H1 (cell line): ENCODE measurements at regions not wholly inside any gene's neighbourhood (a gene's known extent, or its start where the extent isn't known, plus 50 kb on each side); places are given as distances from the start of the nearest gene placed in this dataset.

Experiments used
- CTCF ChIA-PET: fragments of 300-600 bp; sonication (Branson Sonifier 250); formaldehyde crosslinking; loops from one replicate; lab custom pipeline; 2021; ENCODE audit not compliant: partially characterized antibody; lab: Charles Lee
- POLR2A ChIA-PET: fragments of 300-600 bp; sonication (Branson Sonifier 250); formaldehyde crosslinking; loops from one replicate; lab custom pipeline; 2021; ENCODE audit warnings: inconsistent platforms; ENCODE audit not compliant: partially characterized antibody; lab: Charles Lee
- DNase-seq, 2 experiments: peaks; one replicate each; pipeline versions ENCODE4 v3.0.0 to v3.0.0-alpha.2; 2010 to 2022; ENCODE audit warnings: low spot score in 2 of 2, low read depth in 1 of 2, mixed read lengths in 1 of 2
- FAIRE-seq: peaks from 2 replicates; lab custom pipeline; 2011; peaks lifted over from hg19 to GRCh38; lab: Jason Lieb, UNC
- H2AFZ ChIP-seq: 2 replicates; pipeline ENCODE4 v1.8.1; 2012; ENCODE audit warnings: low read length, inconsistent platforms
- H2AK5ac ChIP-seq: 2 replicates; pipeline ENCODE4 v1.6.1; 2013; ENCODE audit warnings: low read depth, low read length
- H2BK120ac ChIP-seq: replicated peaks from 2 replicates; pipeline ENCODE3; 2013; ENCODE audit warnings: low read depth, low read length, inconsistent platforms
- H2BK12ac ChIP-seq: 2 replicates; pipeline ENCODE4 v1.6.1; 2013; ENCODE audit warnings: low read depth, low read length
- H2BK15ac ChIP-seq: 2 replicates; pipeline ENCODE4 v1.6.1; 2013; ENCODE audit warnings: low read length
- H2BK20ac ChIP-seq: 2 replicates; pipeline ENCODE4 v1.6.1; 2013; ENCODE audit warnings: low read length
- H2BK5ac ChIP-seq: 2 replicates; pipeline ENCODE4 v1.6.1; 2013; ENCODE audit warnings: low read depth, low read length
- H3K14ac ChIP-seq: 2 replicates; pipeline ENCODE4 v1.6.1; 2013; ENCODE audit warnings: inconsistent platforms; ENCODE audit not compliant: insufficient read length
- H3K18ac ChIP-seq: 2 replicates; pipeline ENCODE4 v1.6.1; 2013; ENCODE audit warnings: low read length; ENCODE audit errors: extremely low read depth
- H3K23ac ChIP-seq: 2 replicates; pipeline ENCODE4 v1.6.1; 2013; ENCODE audit warnings: inconsistent platforms; ENCODE audit not compliant: insufficient read length
- H3K23me2 ChIP-seq: 2 replicates; pipeline ENCODE4 v1.6.1; 2013; ENCODE audit warnings: low read depth, low read length
- H3K27ac ChIP-seq: 2 replicates; pipeline ENCODE4 v1.6.1; 2011; ENCODE audit warnings: low read depth, low read length, inconsistent platforms
- H3K27me3 ChIP-seq, 4 experiments: replicated peaks in 1 of 4; 1 replicate in 1 of 4; 2 replicates in 3 of 4; pipeline versions ENCODE4 v1.6.1 to v1.8.1; 2011 to 2013; ENCODE audit warnings: low read length in 3 of 4, mild to moderate bottlenecking in 3 of 4, inconsistent platforms in 2 of 4, mixed read lengths in 2 of 4, moderate library complexity in 1 of 4; ENCODE audit not compliant: control insufficient read depth in 3 of 4, insufficient read depth in 3 of 4; ENCODE audit errors: extremely low read depth in 1 of 4
- H3K36me3 ChIP-seq, 4 experiments: 2 replicates each; pipeline versions ENCODE4 v1.6.1 to v1.8.1; 2011 to 2013; ENCODE audit warnings: mild to moderate bottlenecking in 4 of 4, low read length in 3 of 4, moderate library complexity in 2 of 4, control low read depth in 1 of 4, inconsistent platforms in 1 of 4; ENCODE audit not compliant: insufficient read depth in 4 of 4, control insufficient read depth in 2 of 4
- H3K4ac ChIP-seq: replicated peaks from 2 replicates; pipeline ENCODE3; 2013; ENCODE audit warnings: low read length, low read depth, mixed read lengths, inconsistent platforms; ENCODE audit not compliant: insufficient read length
- H3K4me1 ChIP-seq, 4 experiments: replicated peaks in 1 of 4; 1 replicate in 1 of 4; 2 replicates in 3 of 4; pipeline versions ENCODE4 v1.6.1 to v1.8.1; 2011 to 2013; ENCODE audit warnings: low read length in 3 of 4, inconsistent platforms in 2 of 4, mixed read lengths in 1 of 4; ENCODE audit not compliant: insufficient read depth in 4 of 4, control insufficient read depth in 3 of 4
- H3K4me2 ChIP-seq, 2 experiments: 2 replicates each; pipeline versions ENCODE4 v1.6.1 to v1.8.1; 2011 to 2013; ENCODE audit warnings: low read depth in 2 of 2, low read length in 2 of 2, control low read depth in 1 of 2, inconsistent platforms in 1 of 2, mild to moderate bottlenecking in 1 of 2; ENCODE audit not compliant: insufficient read depth in 1 of 2
- H3K4me3 ChIP-seq, 4 experiments: fragments of 200-600, 300-600 bp in 1 of 4; sonication (generic), shearing (Covaris generic), sonication (Bioruptor Twin) in 1 of 4; 2 replicates each; pipeline versions ENCODE4 v1.5.1 to v1.8.1; 2011 to 2016; ENCODE audit warnings: low read length in 4 of 4, low read depth in 3 of 4, control low read depth in 2 of 4, inconsistent platforms in 2 of 4, mild to moderate bottlenecking in 2 of 4, mixed read lengths in 1 of 4, moderate library complexity in 1 of 4; ENCODE audit not compliant: insufficient read depth in 2 of 4; ENCODE audit errors: extremely low read depth in 1 of 4
- H3K56ac ChIP-seq: replicated peaks from 2 replicates; pipeline ENCODE3; 2013; ENCODE audit warnings: low read depth, mild to moderate bottlenecking, mixed read lengths, low read length, inconsistent platforms; ENCODE audit not compliant: insufficient read length
- H3K79me1 ChIP-seq: 2 replicates; pipeline ENCODE4 v1.6.1; 2013; ENCODE audit warnings: low read depth, low read length, control low read depth
- H3K79me2 ChIP-seq, 2 experiments: 2 replicates each; pipeline versions ENCODE4 v1.6.1 to v1.8.1; 2012 to 2013; ENCODE audit warnings: low read length in 2 of 2, mild to moderate bottlenecking in 2 of 2, inconsistent platforms in 1 of 2; ENCODE audit not compliant: insufficient read depth in 2 of 2, control insufficient read depth in 1 of 2
- H3K9ac ChIP-seq, 4 experiments: replicated peaks in 1 of 4; 1 replicate in 1 of 4; 2 replicates in 3 of 4; pipeline versions ENCODE4 v1.6.1 to v1.8.1; 2011 to 2013; ENCODE audit warnings: low read depth in 3 of 4, low read length in 3 of 4, control low read depth in 2 of 4, mild to moderate bottlenecking in 2 of 4, moderate library complexity in 2 of 4, inconsistent platforms in 1 of 4; ENCODE audit errors: extremely low read depth in 1 of 4
- H3K9me3 ChIP-seq, 2 experiments: 2 replicates each; pipeline versions ENCODE4 v1.6.1 to v1.8.1; 2012 to 2013; ENCODE audit warnings: mild to moderate bottlenecking in 2 of 2, moderate library complexity in 2 of 2, control low read depth in 1 of 2, inconsistent platforms in 1 of 2, low read depth in 1 of 2, low read length in 1 of 2, mixed read lengths in 1 of 2; ENCODE audit not compliant: insufficient read depth in 2 of 2
- H4K20me1 ChIP-seq, 2 experiments: replicated peaks in 1 of 2; 2 replicates each; pipeline versions ENCODE3 to v1.8.1; 2011 to 2013; ENCODE audit warnings: inconsistent platforms in 2 of 2, low read length in 2 of 2, mild to moderate bottlenecking in 1 of 2; ENCODE audit not compliant: insufficient read depth in 2 of 2, control insufficient read depth in 1 of 2
- H4K5ac ChIP-seq: 2 replicates; pipeline ENCODE4 v1.6.1; 2013; ENCODE audit warnings: low read length, low read depth, mixed read lengths, inconsistent platforms; ENCODE audit not compliant: insufficient read length
- H4K8ac ChIP-seq: 2 replicates; pipeline ENCODE4 v1.8.0; 2013; ENCODE audit warnings: mild to moderate bottlenecking, moderate library complexity, low read length, inconsistent platforms; ENCODE audit not compliant: insufficient read depth; ENCODE audit errors: extremely low read depth
- H4K91ac ChIP-seq: replicated peaks from 2 replicates; pipeline ENCODE3; 2013; ENCODE audit warnings: low read length, mixed read lengths, inconsistent platforms; ENCODE audit not compliant: insufficient read length
- ASH2L ChIP-seq: fragments of 200-600, 300-600 bp; sonication (generic); IDR thresholded peaks from one replicate; pipeline ENCODE4 v1.7.1; 2017; ENCODE audit warnings: low read length
- CHD1 ChIP-seq: IDR thresholded peaks from 2 replicates; pipeline ENCODE4 v1.6.1; 2012; ENCODE audit warnings: low read depth, low read length, improper control_type of control experiment
- CHD2 ChIP-seq: IDR thresholded peaks from 2 replicates; pipeline ENCODE4 v1.6.1; 2012; ENCODE audit warnings: low read length, improper control_type of control experiment
- HDAC6 ChIP-seq: IDR thresholded peaks from one replicate; pipeline ENCODE4 v1.7.1; 2012; ENCODE audit warnings: low read depth, mild to moderate bottlenecking, inconsistent platforms, low read length, moderate library complexity
- KDM4A ChIP-seq: IDR thresholded peaks from one replicate; pipeline ENCODE4 v1.7.1; 2012; ENCODE audit warnings: low read depth, mild to moderate bottlenecking, moderate library complexity, low read length, inconsistent platforms; ENCODE audit not compliant: severe bottlenecking
- RAD21 ChIP-seq, 2 experiments: IDR thresholded peaks in 1 of 2; conservative IDR thresholded peaks in 1 of 2; 2 replicates each; pipeline ENCODE4 v1.6.1; 2011; ENCODE audit warnings: low read depth in 2 of 2, low read length in 2 of 2, improper control_type of control experiment in 1 of 2, inconsistent platforms in 1 of 2, mild to moderate bottlenecking in 1 of 2, moderate library complexity in 1 of 2
- RBBP5 ChIP-seq: IDR thresholded peaks from 2 replicates; pipeline ENCODE4 v1.7.1; 2012; ENCODE audit warnings: low read depth, mild to moderate bottlenecking, inconsistent platforms, low read length, moderate library complexity, borderline replicate concordance
- RFX5 ChIP-seq: IDR thresholded peaks from 2 replicates; pipeline ENCODE4 v1.6.1; 2011; ENCODE audit warnings: low read depth, low read length, improper control_type of control experiment, borderline replicate concordance
- RNF2 ChIP-seq: fragments of 200-900, 300-1000 bp; sonication (generic); IDR thresholded peaks from 2 replicates; pipeline ENCODE4 v1.7.1; 2016; ENCODE audit warnings: borderline replicate concordance, low read depth, mild to moderate bottlenecking, antibody characterized with exemption, low read length; ENCODE audit not compliant: poor library complexity, severe bottlenecking; ENCODE audit errors: missing control alignments
- SIN3A ChIP-seq, 2 experiments: IDR thresholded peaks in 1 of 2; conservative IDR thresholded peaks in 1 of 2; 2 replicates each; pipeline ENCODE4 v1.6.1; 2011 to 2012; ENCODE audit warnings: low read length in 2 of 2, improper control_type of control experiment in 1 of 2, low read depth in 1 of 2, mild to moderate bottlenecking in 1 of 2
- ZNF274 ChIP-seq: IDR thresholded peaks from 2 replicates; pipeline ENCODE4 v1.7.0; 2012; ENCODE audit warnings: low read length, borderline replicate concordance; ENCODE audit errors: extremely low read depth
- WGBS, 2 experiments: shearing (Covaris generic) in 1 of 2; methylation state at CpG; one replicate each; pipeline versions ENCODE4 v1.1.6 to v1.1.7; 2013 to 2015; ENCODE audit warnings: low lambda C conversion rate in 2 of 2, mixed read lengths in 2 of 2, inconsistent platforms in 1 of 2, low coverage in 1 of 2, missing lambda C conversion rate in 1 of 2; ENCODE audit not compliant: insufficient replicate concordance in 2 of 2, insufficient coverage in 1 of 2, insufficient read length in 1 of 2; ENCODE audit errors: extremely low coverage in 1 of 2, missing lambda C conversion rate in 1 of 2; 5-methylcytosine and 5-hydroxymethylcytosine counted together
- TF ChIP-seq, protein P1 (sequence below): IDR thresholded peaks from 2 replicates; pipeline ENCODE4 v1.6.1; 2012; ENCODE audit warnings: low read length, inconsistent platforms

DNA sequence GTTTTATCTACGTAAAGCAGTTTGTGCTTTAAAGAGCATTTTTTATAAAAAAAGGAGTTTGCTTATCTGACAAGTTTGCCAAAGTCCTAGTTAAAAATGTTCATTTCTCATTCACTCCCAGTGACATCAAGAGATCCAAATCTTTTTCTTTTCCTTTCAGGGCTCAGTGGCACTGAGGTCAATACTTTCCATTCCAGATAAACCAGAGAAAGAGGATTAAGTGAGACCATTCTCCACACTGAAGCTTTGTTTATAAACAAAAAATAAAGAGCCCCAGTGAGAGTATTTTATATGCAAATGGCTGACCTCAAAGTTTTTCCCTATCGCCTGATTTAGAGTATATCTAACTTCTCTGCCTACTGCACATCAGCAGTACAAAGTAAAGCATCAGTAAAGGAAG lies 199.8 kb downstream of the ALG10B start:
- WGBS, 2 experiments = 53% methylated on average over 2 of the region's 2 CpGs; no CpG with 5 or more reads in 1 of the 2 experiments
- CTCF ChIA-PET = no interaction called here
- TF ChIP-seq ASH2L (no peak), CHD1 (no peak), SIN3A (conservative IDR thresholded peaks at IDR 0.05 in 1 of 2, IDR thresholded peaks at IDR 0.05 in 1 of 2; ENCODE audit: low read depth in 1 of 2, low read length in 2 of 2) (no peak), RFX5 (no peak), HDAC6 (no peak), RBBP5 (no peak), ZNF274 (no peak), RAD21 (IDR thresholded peaks at IDR 0.05 in 1 of 2, conservative IDR thresholded peaks at IDR 0.05 in 1 of 2; ENCODE audit: low read depth in 2 of 2, low read length in 2 of 2) (no peak), RNF2 (no peak), KDM4A (no peak), CHD2 (no peak)
- TF ChIP-seq, protein P1, sequence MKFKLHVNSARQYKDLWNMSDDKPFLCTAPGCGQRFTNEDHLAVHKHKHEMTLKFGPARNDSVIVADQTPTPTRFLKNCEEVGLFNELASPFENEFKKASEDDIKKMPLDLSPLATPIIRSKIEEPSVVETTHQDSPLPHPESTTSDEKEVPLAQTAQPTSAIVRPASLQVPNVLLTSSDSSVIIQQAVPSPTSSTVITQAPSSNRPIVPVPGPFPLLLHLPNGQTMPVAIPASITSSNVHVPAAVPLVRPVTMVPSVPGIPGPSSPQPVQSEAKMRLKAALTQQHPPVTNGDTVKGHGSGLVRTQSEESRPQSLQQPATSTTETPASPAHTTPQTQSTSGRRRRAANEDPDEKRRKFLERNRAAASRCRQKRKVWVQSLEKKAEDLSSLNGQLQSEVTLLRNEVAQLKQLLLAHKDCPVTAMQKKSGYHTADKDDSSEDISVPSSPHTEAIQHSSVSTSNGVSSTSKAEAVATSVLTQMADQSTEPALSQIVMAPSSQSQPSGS = no peak

More for the DNA sequence above, 199.8 kb downstream of the ALG10B start:
- H3K27me3 ChIP-seq = no peaks in the 10 kb centered on the region
- H3K4me3 ChIP-seq = no peak overlapping the region
- H2BK5ac ChIP-seq = no peak overlapping the region
- no peak overlapping the region for H3K23ac ChIP-seq
- no peak overlapping the region for H3K9ac ChIP-seq
- H2BK120ac ChIP-seq = no peak overlapping the region
- H4K5ac ChIP-seq = no peak overlapping the region
- FAIRE-seq (no peak), DNase-seq (no peak)
- H3K79me2 ChIP-seq = no peaks in the 10 kb centered on the region
- no peak overlapping the region for H2BK15ac ChIP-seq
- no peaks in the 10 kb centered on the region for H3K23me2 ChIP-seq
- no peak overlapping the region for H3K4me2 ChIP-seq
- no peak overlapping the region for H2AK5ac ChIP-seq
- no peak overlapping the region for H2BK20ac ChIP-seq
- no peak overlapping the region for H3K14ac ChIP-seq
- no peaks in the 10 kb centered on the region for H3K9me3 ChIP-seq
- no peak overlapping the region for H3K18ac ChIP-seq
- H3K36me3 ChIP-seq = no peaks in the 10 kb centered on the region
- POLR2A ChIA-PET = no interaction called here
- H3K27ac ChIP-seq = no peak overlapping the region
- H2BK12ac ChIP-seq = no peak overlapping the region
- no peaks in the 10 kb centered on the region for H3K79me1 ChIP-seq
- no peak overlapping the region for H3K56ac ChIP-seq
- H4K20me1 ChIP-seq = no peaks in the 10 kb centered on the region
- peaks cover 0 to 5% (median 0%) of the 10 kb centered on the region in 4 experiments; a peak in 1 of 7 replicates for H3K4me1 ChIP-seq
- H4K8ac ChIP-seq = no peak overlapping the region
- H3K4ac ChIP-seq = no peak overlapping the region
- H2AFZ ChIP-seq = no peak overlapping the region
- H4K91ac ChIP-seq = no peak overlapping the region
